K562 (cell line): ENCODE measurements at regions not wholly inside any gene's neighbourhood (a gene's known extent, or its start where the extent isn't known, plus 50 kb on each side); places are given as distances from the start of the nearest gene placed in this dataset.

Experiments used
- ATAC-seq: fragments of 200-7000 bp; cut with Tn5 transposase; 3 replicates; pipeline ENCODE4 v1.9.1; 2020; ENCODE audit warnings: moderate library complexity
- BruUV-seq: library from RNA; stranded (reverse); fragments of 400-500 nt; replicated peaks from 2 replicates; lab custom pipeline; 2021; lab: Mats Ljungman, UMichigan
- CTCF ChIA-PET: fragments of 300-600 bp; formaldehyde crosslinking; extraction: SDS; loops from one replicate; lab custom pipeline; 2021; ENCODE audit warnings: low intra/inter-chr PET ratio; lab: Yijun Ruan, JAX
- POLR2A ChIA-PET: fragments of 300-600, 350-650 bp; sonication (Branson Sonifier 250); formaldehyde crosslinking; extraction: SDS; loops from one replicate; lab custom pipeline; 2021; ENCODE audit warnings: antibody characterized with exemption, inconsistent platforms; lab: Yijun Ruan, JAX
- DNase-seq, 4 experiments: peaks; one replicate each; pipeline versions ENCODE4 v3.0.0 to v3.0.0-alpha.2; 2011 to 2018; ENCODE audit warnings: low spot score in 3 of 4, mixed read lengths in 3 of 4; ENCODE audit errors: extremely low read depth in 1 of 4
- FAIRE-seq: peaks from 2 replicates; lab custom pipeline; 2011; peaks lifted over from hg19 to GRCh38; lab: Jason Lieb, UNC
- H2AFZ ChIP-seq: 2 replicates; pipeline ENCODE4 v1.6.0; 2011; ENCODE audit warnings: low read depth, low read length, control low read depth, inconsistent platforms
- H3K27ac ChIP-seq: fragments of 200-600 bp; 3 replicates; pipeline ENCODE4 v1.8.0; 2011; ENCODE audit warnings: low read depth, mild to moderate bottlenecking, control low read depth, inconsistent platforms, low read length, moderate library complexity, mixed read lengths; ENCODE audit errors: extremely low read depth
- H3K27me3 ChIP-seq, 2 experiments: fragments of 300-600 bp in 1 of 2; 2 replicates in 1 of 2; 3 replicates in 1 of 2; pipeline versions ENCODE4 v1.6.0 to v1.8.0; 2011; ENCODE audit warnings: inconsistent platforms in 2 of 2, low read length in 2 of 2, mild to moderate bottlenecking in 1 of 2, mixed read lengths in 1 of 2, moderate library complexity in 1 of 2; ENCODE audit not compliant: control insufficient read depth in 2 of 2, insufficient read depth in 2 of 2
- H3K36me3 ChIP-seq: fragments of 300-600 bp; 3 replicates; pipeline ENCODE4 v1.8.0; 2011; ENCODE audit warnings: mild to moderate bottlenecking, low read length, inconsistent platforms; ENCODE audit not compliant: control insufficient read depth, insufficient read depth
- H3K4me1 ChIP-seq, 2 experiments: fragments of 200-600 bp in 1 of 2; replicated peaks in 1 of 2; 2 replicates in 1 of 2; 3 replicates in 1 of 2; pipeline versions ENCODE4 v1.5.1 to v1.8.0; 2011; ENCODE audit warnings: inconsistent platforms in 2 of 2, low read length in 2 of 2, mild to moderate bottlenecking in 1 of 2, mixed read lengths in 1 of 2, moderate library complexity in 1 of 2; ENCODE audit not compliant: control insufficient read depth in 2 of 2, insufficient read depth in 2 of 2
- H3K4me2 ChIP-seq: 2 replicates; pipeline ENCODE4 v1.6.1; 2011; ENCODE audit warnings: low read length, control low read depth, inconsistent platforms, mixed read lengths; ENCODE audit not compliant: insufficient read depth
- H3K4me3 ChIP-seq: fragments of 200-600 bp; sonication (generic), shearing (Covaris generic); 2 replicates; pipeline ENCODE4 v1.5.1; 2016; ENCODE audit warnings: control low read depth, inconsistent platforms
- H3K79me2 ChIP-seq: fragments of 200-600 bp; 3 replicates; pipeline ENCODE4 v1.8.0; 2011; ENCODE audit warnings: low read length, inconsistent platforms; ENCODE audit not compliant: control insufficient read depth, insufficient read depth
- H3K9ac ChIP-seq, 2 experiments: 2 replicates each; pipeline versions ENCODE4 v1.6.0 to v1.6.1; 2011; ENCODE audit warnings: low read depth in 2 of 2, low read length in 2 of 2, control low read depth in 1 of 2, inconsistent platforms in 1 of 2, mild to moderate bottlenecking in 1 of 2, mixed read lengths in 1 of 2; ENCODE audit not compliant: insufficient read depth in 1 of 2
- H3K9me1 ChIP-seq: one replicate; pipeline ENCODE4 v1.6.0; 2011; ENCODE audit warnings: inconsistent platforms, mild to moderate bottlenecking, low read length, moderate library complexity; ENCODE audit not compliant: control insufficient read depth, insufficient read depth
- H3K9me3 ChIP-seq: replicated peaks from 2 replicates; pipeline ENCODE4 v1.5.1; 2011; ENCODE audit warnings: low read depth, low read length, inconsistent platforms; ENCODE audit not compliant: control insufficient read depth, insufficient read depth
- H4K20me1 ChIP-seq: replicated peaks from 2 replicates; pipeline ENCODE4 v1.6.1; 2011; ENCODE audit warnings: low read length, inconsistent platforms, mixed read lengths; ENCODE audit not compliant: control insufficient read depth, insufficient read depth
- ARID3B ChIP-seq: fragments of 250-450 bp; sonication (Bioruptor Pico); IDR thresholded peaks from 2 replicates; pipeline ENCODE4 v1.4.0; 2020; ENCODE audit warnings: borderline replicate concordance
- CTCF ChIP-seq, 3 experiments: IDR thresholded peaks in 2 of 3; conservative IDR thresholded peaks in 1 of 3; 2 replicates each; pipeline ENCODE4 v1.5.1; 2011 to 2012; ENCODE audit warnings: low read length in 3 of 3, mild to moderate bottlenecking in 3 of 3, control low read depth in 2 of 3, improper control_type of control experiment in 1 of 3, inconsistent platforms in 1 of 3, low read depth in 1 of 3, mixed read lengths in 1 of 3, moderate library complexity in 1 of 3; ENCODE audit not compliant: insufficient read depth in 2 of 3
- ELF2 ChIP-seq: fragments of 250-450 bp; sonication (Bioruptor Pico); IDR thresholded peaks from 2 replicates; pipeline ENCODE4 v1.5.0; 2021; ENCODE audit warnings: mild to moderate bottlenecking
- GATA2 ChIP-seq: sonication (generic); formaldehyde crosslinking; IDR thresholded peaks from 2 replicates; pipeline ENCODE4 v1.4.0; 2020; ENCODE audit warnings: mild to moderate bottlenecking, missing genetic modification reagents
- HDAC8 ChIP-seq: fragments of 450-650 bp; IDR thresholded peaks from 2 replicates; pipeline ENCODE4 v1.6.1; 2016; ENCODE audit warnings: mild to moderate bottlenecking, missing genetic modification characterization, moderate library complexity, missing compliant biosample characterization
- HINFP ChIP-seq: fragments of 450-650 bp; conservative IDR thresholded peaks from 2 replicates; pipeline ENCODE4 v1.6.1; 2016; ENCODE audit warnings: missing genetic modification characterization, low read depth, mild to moderate bottlenecking, control low read depth, missing compliant biosample characterization
- HNRNPLL ChIP-seq: fragments of 200-400 bp; formaldehyde crosslinking; IDR thresholded peaks from 2 replicates; pipeline ENCODE4 v1.6.1; 2017; ENCODE audit warnings: low read length, low read depth, mild to moderate bottlenecking; ENCODE audit not compliant: poor library complexity, severe bottlenecking
- NFIX ChIP-seq: fragments of 250-450 bp; sonication (Bioruptor Pico); IDR thresholded peaks from 2 replicates; pipeline ENCODE4 v1.4.0; 2020; ENCODE audit warnings: low read depth, mild to moderate bottlenecking, moderate library complexity
- RAD21 ChIP-seq, 2 experiments: fragments of 250-450 bp in 1 of 2; fragments of 450-650 bp in 1 of 2; sonication (Bioruptor Pico) in 1 of 2; formaldehyde crosslinking in 1 of 2; IDR thresholded peaks in 1 of 2; conservative IDR thresholded peaks in 1 of 2; 2 replicates each; pipeline versions ENCODE4 v1.4.0 to v1.8.0; 2020 to 2022; ENCODE audit warnings: mild to moderate bottlenecking in 2 of 2, moderate library complexity in 1 of 2
- SUPT5H ChIP-seq: fragments of 450-650 bp; IDR thresholded peaks from 2 replicates; pipeline ENCODE4 v1.6.1; 2016
- ZNF282 ChIP-seq: sonication (generic); formaldehyde crosslinking; IDR thresholded peaks from 2 replicates; pipeline ENCODE4 v1.8.1; 2023; ENCODE audit warnings: missing genetic modification reagents
- ZNF592 ChIP-seq: fragments of 450-650 bp; IDR thresholded peaks from 2 replicates; pipeline ENCODE4 v1.6.1; 2017; ENCODE audit warnings: antibody characterized with exemption, mild to moderate bottlenecking
- WGBS: fragments of 100-300 bp; shearing (Covaris generic); methylation state at CpG from one replicate; pipeline ENCODE4 v1.1.6; 2016; ENCODE audit warnings: low coverage, mixed read lengths; ENCODE audit not compliant: insufficient coverage; ENCODE audit errors: missing lambda C conversion rate; 5-methylcytosine and 5-hydroxymethylcytosine counted together
- in situ Hi-C: fragments of 300-500 bp; cut with MboI; formaldehyde crosslinking; loops from 4 replicates; pipeline ENCODE4 v1.15.0; 2018; ENCODE audit warnings: inconsistent platforms, mixed read lengths
- intact Hi-C: fragments of 100-400 bp; cut with micrococcal nuclease; formaldehyde crosslinking; loops from 2 replicates; pipeline ENCODE4 v1.14.2; 2022

- no TSS peak for BruUV-seq
- ChIA-PET CTCF (no interaction called here), POLR2A (interaction anchor here (1.2 kb wide), 1 partner anchor 11 kb away, joined by 4 read pairs; no protein-coding TSS in a partner anchor)
- Histone ChIP-seq H3K27me3 (no peaks in the 10 kb centered on the region), H4K20me1 (no peaks in the 10 kb centered on the region), H3K36me3 (no peaks in the 10 kb centered on the region), H3K79me2 (no peaks in the 10 kb centered on the region), H3K4me3 (no peak overlapping the region), H3K9me3 (no peaks in the 10 kb centered on the region), H3K4me1 (peaks cover 0 to 17% of the 10 kb centered on the region in 2 experiments; a peak in 3 of 5 replicates), H3K9ac (no peak overlapping the region), H3K4me2 (no peak overlapping the region), H3K27ac (no peak overlapping the region), H3K9me1 (no peaks in the 10 kb centered on the region), H2AFZ (peak overlapping the region; percentile 13; the same call in 1 of the 2 replicates)
- in situ Hi-C loops: no loop called here
- peak in 1 of 4 experiments; percentile 5 for DNase-seq
- ATAC-seq: peak; percentile 24; the same call in 2 of the 3 replicates
- 18% methylated on average over 10 of the region's 10 CpGs for WGBS
- intact Hi-C loops: loop anchor here (10.0 kb wide), 1 partner anchor 148 kb away; no protein-coding TSS in a partner anchor
- no peak for FAIRE-seq
- TF ChIP-seq ELF2 (CRISPR knock-in tag) (no peak), NFIX (CRISPR knock-in tag) (no peak), HDAC8 (peak; percentile 73; the same call in 1 of the 2 replicates), SUPT5H (no peak), RAD21 (CRISPR knock-in tag; conservative IDR thresholded peaks at IDR 0.05 in 1 of 2, IDR thresholded peaks at IDR 0.05 in 1 of 2) (peak; percentile 34 to 40), HINFP (tag) (0 out of 2 replicates have a peak, but pooled peaks have one; percentile 22), ZNF282 (CRISPR knock-in tag) (no peak), CTCF (IDR thresholded peaks at IDR 0.05 in 2 of 3, conservative IDR thresholded peaks at IDR 0.05 in 1 of 3; ENCODE audit: insufficient read depth in 2 of 3, low read depth in 1 of 3, low read length in 3 of 3) (peak in 1 of 3 experiments; percentile 5; a peak in 1 of 6 replicates), ARID3B (CRISPR knock-in tag) (no peak), GATA2 (no peak), HNRNPLL (peak; percentile 37), ZNF592 (peak; percentile 24; the same call in 1 of the 2 replicates)
Measured at GRCh38 chr2:204472375-204472774, 72.9 kb upstream of the PARD3B start.
